HepG2 (cell line): ENCODE measurements at regions not wholly inside any gene's neighbourhood (a gene's known extent, or its start where the extent isn't known, plus 50 kb on each side); places are given as distances from the start of the nearest gene placed in this dataset.

Experiments used
- ATAC-seq: fragments of 200-7000 bp; cut with Tn5 transposase; 3 replicates; pipeline ENCODE4 v1.9.1; 2020; ENCODE audit warnings: mild to moderate bottlenecking, moderate library complexity
- BruUV-seq: library from RNA; stranded (reverse); fragments of 400-500 nt; replicated peaks from 2 replicates; lab custom pipeline; 2021; lab: Mats Ljungman, UMichigan
- CTCF ChIA-PET: fragments of 300-600 bp; formaldehyde crosslinking; extraction: SDS; loops from one replicate; lab custom pipeline; 2021; ENCODE audit warnings: low total read pairs, inconsistent platforms, low intra/inter-chr PET ratio; lab: Yijun Ruan, JAX
- POLR2A ChIA-PET: fragments of 350-600 bp; sonication (Branson Sonifier 250); formaldehyde crosslinking; loops from one replicate; lab custom pipeline; 2020; ENCODE audit warnings: antibody characterized with exemption, inconsistent platforms; lab: Yijun Ruan, JAX
- DNase-seq: peaks from one replicate; pipeline ENCODE4 v3.0.0-alpha.2; 2015; ENCODE audit warnings: low spot score
- FAIRE-seq: peaks from 3 replicates; lab custom pipeline; 2011; peaks lifted over from hg19 to GRCh38; lab: Jason Lieb, UNC
- H2AFZ ChIP-seq: one replicate; pipeline ENCODE4 v1.6.1; 2011; ENCODE audit warnings: low read length, inconsistent platforms
- H3K27ac ChIP-seq: fragments of 300-600 bp; 3 replicates; pipeline ENCODE4 v1.8.0; 2011; ENCODE audit warnings: mixed run types, mild to moderate bottlenecking, mixed read lengths, low read length, inconsistent platforms; ENCODE audit not compliant: insufficient read depth; ENCODE audit errors: extremely low read length
- H3K27me3 ChIP-seq, 2 experiments: fragments of 200-600 bp in 1 of 2; 2 replicates in 1 of 2; 3 replicates in 1 of 2; pipeline versions ENCODE4 v1.6.0 to v1.8.0; 2011; ENCODE audit warnings: low read length in 2 of 2, mild to moderate bottlenecking in 2 of 2, moderate library complexity in 2 of 2, inconsistent platforms in 1 of 2; ENCODE audit not compliant: insufficient read depth in 2 of 2, control insufficient read depth in 1 of 2
- H3K36me3 ChIP-seq, 2 experiments: fragments of 200-600 bp in 1 of 2; replicated peaks in 1 of 2; 2 replicates in 1 of 2; 3 replicates in 1 of 2; pipeline versions ENCODE4 v1.5.1 to v1.8.0; 2011; ENCODE audit warnings: low read length in 2 of 2, inconsistent platforms in 1 of 2; ENCODE audit not compliant: insufficient read depth in 2 of 2, control insufficient read depth in 1 of 2
- H3K4me1 ChIP-seq: 2 replicates; pipeline ENCODE4 v1.5.1; 2012; ENCODE audit warnings: low read length, inconsistent platforms; ENCODE audit not compliant: insufficient read depth
- H3K4me2 ChIP-seq: 2 replicates; pipeline ENCODE4 v1.6.0; 2011; ENCODE audit warnings: low read depth, low read length, inconsistent platforms
- H3K4me3 ChIP-seq, 3 experiments: fragments of 200-600 bp in 1 of 3; sonication (generic), shearing (Covaris generic) in 1 of 3; replicated peaks in 1 of 3; 2 replicates each; pipeline ENCODE4 v1.5.1; 2011 to 2016; ENCODE audit warnings: low read length in 3 of 3, inconsistent platforms in 2 of 3, low read depth in 2 of 3, mild to moderate bottlenecking in 2 of 3, control low read depth in 1 of 3, mixed read lengths in 1 of 3; ENCODE audit not compliant: insufficient read depth in 1 of 3
- H3K79me2 ChIP-seq: one replicate; pipeline ENCODE4 v1.6.1; 2011; ENCODE audit warnings: low read length, inconsistent platforms; ENCODE audit not compliant: insufficient read depth
- H3K9ac ChIP-seq: 2 replicates; pipeline ENCODE4 v1.6.0; 2011; ENCODE audit warnings: mild to moderate bottlenecking, low read depth, low read length, inconsistent platforms; ENCODE audit not compliant: insufficient read depth
- H3K9me3 ChIP-seq: 2 replicates; pipeline ENCODE4 v1.5.1; 2012; ENCODE audit warnings: mild to moderate bottlenecking, low read length
- H4K20me1 ChIP-seq: 2 replicates; pipeline ENCODE4 v1.6.0; 2011; ENCODE audit warnings: inconsistent platforms, mild to moderate bottlenecking, low read length, moderate library complexity; ENCODE audit not compliant: insufficient read depth
- AHR ChIP-seq: IDR thresholded peaks from 2 replicates; pipeline ENCODE4 v1.6.1; 2018; ENCODE audit warnings: missing genetic modification reagents, missing compliant biosample characterization
- FOXA1 ChIP-seq, 2 experiments: fragments of 450-650 bp in 1 of 2; sonication (generic) in 1 of 2; formaldehyde crosslinking in 1 of 2; IDR thresholded peaks; 2 replicates each; pipeline versions ENCODE4 v1.4.0 to v1.6.1; 2016 to 2020; ENCODE audit warnings: missing genetic modification reagents in 1 of 2
- RBM39 ChIP-seq: fragments of 200-400 bp; formaldehyde crosslinking; IDR thresholded peaks from one replicate; pipeline ENCODE4 v1.6.1; 2018; ENCODE audit warnings: antibody characterized with exemption, mild to moderate bottlenecking, low read depth, low read length; ENCODE audit not compliant: poor library complexity, severe bottlenecking
- ZMAT3 ChIP-seq: sonication (generic); formaldehyde crosslinking; conservative IDR thresholded peaks from 2 replicates; pipeline ENCODE4 v1.7.0; 2021; ENCODE audit warnings: missing genetic modification reagents
- ZNF230 ChIP-seq: sonication (generic); formaldehyde crosslinking; IDR thresholded peaks from 2 replicates; pipeline ENCODE4 v1.4.0; 2020; ENCODE audit warnings: mild to moderate bottlenecking, missing genetic modification reagents
- ZNF33B ChIP-seq: sonication (generic); formaldehyde crosslinking; IDR thresholded peaks from 2 replicates; pipeline ENCODE4 v1.5.1; 2020; ENCODE audit warnings: mild to moderate bottlenecking, missing genetic modification reagents
- ZNF605 ChIP-seq: sonication (generic); formaldehyde crosslinking; IDR thresholded peaks from 2 replicates; pipeline ENCODE4 v1.8.0; 2022; ENCODE audit warnings: mild to moderate bottlenecking, missing genetic modification reagents
- ZNF652 ChIP-seq: IDR thresholded peaks from 2 replicates; pipeline ENCODE4 v1.6.1; 2016; ENCODE audit warnings: low read depth, borderline replicate concordance
- ZNF660 ChIP-seq: sonication (generic); formaldehyde crosslinking; IDR thresholded peaks from 2 replicates; pipeline ENCODE4 v1.5.1; 2020; ENCODE audit warnings: mild to moderate bottlenecking, low read depth, missing genetic modification reagents, borderline replicate concordance
- ZNF720 ChIP-seq: sonication (generic); formaldehyde crosslinking; IDR thresholded peaks from 2 replicates; pipeline ENCODE4 v1.4.0; 2020; ENCODE audit warnings: missing genetic modification reagents
- ZNF766 ChIP-seq: sonication (generic); formaldehyde crosslinking; IDR thresholded peaks from 2 replicates; pipeline ENCODE4 v1.5.0; 2020; ENCODE audit warnings: missing genetic modification reagents, borderline replicate concordance
- ZNF781 ChIP-seq: sonication (generic); formaldehyde crosslinking; IDR thresholded peaks from 2 replicates; pipeline ENCODE4 v1.5.1; 2020; ENCODE audit warnings: borderline replicate concordance, mild to moderate bottlenecking, missing genetic modification reagents; ENCODE audit errors: not compliant biosample characterization
- WGBS: methylation state at CpG from one replicate; pipeline ENCODE4 v1.1.6; 2017; ENCODE audit warnings: low lambda C conversion rate; 5-methylcytosine and 5-hydroxymethylcytosine counted together
- in situ Hi-C: cut with HindIII; loops from 2 replicates; pipeline ENCODE4 v1.10.0; 2017; ENCODE audit warnings: low pct_unique_long_range_greater_than_20kb; ENCODE audit not compliant: extremely low pct_ligation_motif_present
- intact Hi-C: fragments of 100-400 bp; cut with micrococcal nuclease; formaldehyde crosslinking; loops from one replicate; pipeline ENCODE4 v1.10.0; 2022; ENCODE audit not compliant: unreplicated experiment
- TF ChIP-seq, protein P1 (sequence below): sonication (generic); formaldehyde crosslinking; IDR thresholded peaks from 2 replicates; pipeline ENCODE4 v1.4.0; 2020; ENCODE audit warnings: missing genetic modification reagents
- TF ChIP-seq, protein P2 (sequence below): sonication (generic); formaldehyde crosslinking; IDR thresholded peaks from 2 replicates; pipeline ENCODE4 v1.4.0; 2020; ENCODE audit warnings: mild to moderate bottlenecking, missing genetic modification reagents

DNA sequence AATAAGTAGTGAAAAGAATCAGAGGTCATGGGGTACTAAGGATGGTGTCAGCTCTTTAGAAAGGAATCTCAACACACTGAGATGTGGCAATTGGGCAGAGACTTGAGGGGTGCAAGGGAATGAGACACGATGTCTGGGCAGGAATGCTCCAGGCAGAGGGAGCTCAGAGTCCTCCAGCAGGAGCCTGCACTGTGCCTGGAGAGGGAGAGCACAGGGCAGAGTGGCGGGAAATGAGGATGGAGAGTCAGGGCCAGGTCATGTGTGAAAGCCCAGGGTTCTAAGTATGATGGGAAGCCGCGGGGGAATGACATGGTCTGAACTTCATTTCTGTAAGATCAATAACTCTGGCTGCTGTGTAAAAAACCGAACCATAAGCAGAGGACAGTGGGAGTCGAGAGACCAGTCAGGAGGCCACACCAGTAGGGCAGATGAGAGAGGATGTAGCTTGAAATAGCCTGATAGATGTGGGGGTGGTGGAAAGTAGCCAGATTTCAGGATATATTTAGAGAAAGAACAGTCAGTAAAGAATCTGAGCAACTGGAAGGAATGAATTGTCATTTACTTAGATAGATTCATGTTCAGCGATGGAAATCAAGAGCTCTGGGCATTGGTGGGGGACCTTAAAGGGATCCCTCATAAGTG lies 133.4 kb upstream of the DTNBP1 start:
- POLR2A ChIA-PET: no interaction called here
- no peaks in the 10 kb centered on the region; a peak in 2 of 5 replicates for H3K27me3 ChIP-seq

More for the DNA sequence above, 133.4 kb upstream of the DTNBP1 start:
- H3K9me3 ChIP-seq: no peaks in the 10 kb centered on the region
- 35% methylated on average over 7 of the region's 7 CpGs for WGBS
- H4K20me1 ChIP-seq: no peaks in the 10 kb centered on the region
- ATAC-seq (no peak), DNase-seq (no peak), FAIRE-seq (no peak)
- in situ Hi-C loops (no loop called here), intact Hi-C loops (no loop called here)
- H3K4me1 ChIP-seq: peaks cover 8% of the 10 kb centered on the region
- CTCF ChIA-PET: no interaction called here
- no peak overlapping the region for H3K27ac ChIP-seq
- no peaks in the 10 kb centered on the region for H3K79me2 ChIP-seq
- no peaks in the 10 kb centered on the region for H3K36me3 ChIP-seq
- H3K4me3 ChIP-seq: no peak overlapping the region
- no peak overlapping the region for H2AFZ ChIP-seq
- H3K4me2 ChIP-seq: no peak overlapping the region
- no peak for TF ChIP-seq ZNF781
- no peak for TF ChIP-seq AHR (CRISPR knock-in tag)
- no peak for TF ChIP-seq ZNF33B (CRISPR knock-in tag)
- no peak for TF ChIP-seq ZNF230 (CRISPR knock-in tag)
- TF ChIP-seq ZNF652 (CRISPR knock-in tag): no peak
- no peak for TF ChIP-seq RBM39
- TF ChIP-seq, protein P1, sequence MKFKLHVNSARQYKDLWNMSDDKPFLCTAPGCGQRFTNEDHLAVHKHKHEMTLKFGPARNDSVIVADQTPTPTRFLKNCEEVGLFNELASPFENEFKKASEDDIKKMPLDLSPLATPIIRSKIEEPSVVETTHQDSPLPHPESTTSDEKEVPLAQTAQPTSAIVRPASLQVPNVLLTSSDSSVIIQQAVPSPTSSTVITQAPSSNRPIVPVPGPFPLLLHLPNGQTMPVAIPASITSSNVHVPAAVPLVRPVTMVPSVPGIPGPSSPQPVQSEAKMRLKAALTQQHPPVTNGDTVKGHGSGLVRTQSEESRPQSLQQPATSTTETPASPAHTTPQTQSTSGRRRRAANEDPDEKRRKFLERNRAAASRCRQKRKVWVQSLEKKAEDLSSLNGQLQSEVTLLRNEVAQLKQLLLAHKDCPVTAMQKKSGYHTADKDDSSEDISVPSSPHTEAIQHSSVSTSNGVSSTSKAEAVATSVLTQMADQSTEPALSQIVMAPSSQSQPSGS (CRISPR knock-in tag): no peak
- TF ChIP-seq ZNF720 (CRISPR knock-in tag): no peak
- no peak for TF ChIP-seq ZNF766 (CRISPR knock-in tag)
- no peak for TF ChIP-seq ZMAT3 (CRISPR knock-in tag)
- TF ChIP-seq, protein P2, sequence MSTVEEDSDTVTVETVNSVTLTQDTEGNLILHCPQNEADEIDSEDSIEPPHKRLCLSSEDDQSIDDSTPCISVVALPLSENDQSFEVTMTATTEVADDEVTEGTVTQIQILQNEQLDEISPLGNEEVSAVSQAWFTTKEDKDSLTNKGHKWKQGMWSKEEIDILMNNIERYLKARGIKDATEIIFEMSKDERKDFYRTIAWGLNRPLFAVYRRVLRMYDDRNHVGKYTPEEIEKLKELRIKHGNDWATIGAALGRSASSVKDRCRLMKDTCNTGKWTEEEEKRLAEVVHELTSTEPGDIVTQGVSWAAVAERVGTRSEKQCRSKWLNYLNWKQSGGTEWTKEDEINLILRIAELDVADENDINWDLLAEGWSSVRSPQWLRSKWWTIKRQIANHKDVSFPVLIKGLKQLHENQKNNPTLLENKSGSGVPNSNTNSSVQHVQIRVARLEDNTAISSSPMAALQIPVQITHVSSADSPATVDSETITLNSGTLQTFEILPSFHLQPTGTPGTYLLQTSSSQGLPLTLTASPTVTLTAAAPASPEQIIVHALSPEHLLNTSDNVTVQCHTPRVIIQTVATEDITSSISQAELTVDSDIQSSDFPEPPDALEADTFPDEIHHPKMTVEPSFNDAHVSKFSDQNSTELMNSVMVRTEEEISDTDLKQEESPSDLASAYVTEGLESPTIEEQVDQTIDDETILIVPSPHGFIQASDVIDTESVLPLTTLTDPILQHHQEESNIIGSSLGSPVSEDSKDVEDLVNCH (CRISPR knock-in tag): no peak
- no peak for TF ChIP-seq FOXA1 (IDR thresholded peaks at IDR 0.05)
- no peak for TF ChIP-seq FOXA1 (CRISPR knock-in tag; IDR thresholded peaks at IDR 0.05)
- no peak for TF ChIP-seq ZNF605 (CRISPR knock-in tag)
- no peak for TF ChIP-seq ZNF660
- TF ChIP-seq, all 625 proteins: peak for 0
- BruUV-seq: no TSS peak
- H3K9ac ChIP-seq: no peak overlapping the region
